ENCODE measurements at regions not wholly inside any gene's neighbourhood (a gene's known extent, or its start where the extent isn't known, plus 50 kb on each side); places are given as distances from the start of the nearest gene placed in this dataset.

DNA sequence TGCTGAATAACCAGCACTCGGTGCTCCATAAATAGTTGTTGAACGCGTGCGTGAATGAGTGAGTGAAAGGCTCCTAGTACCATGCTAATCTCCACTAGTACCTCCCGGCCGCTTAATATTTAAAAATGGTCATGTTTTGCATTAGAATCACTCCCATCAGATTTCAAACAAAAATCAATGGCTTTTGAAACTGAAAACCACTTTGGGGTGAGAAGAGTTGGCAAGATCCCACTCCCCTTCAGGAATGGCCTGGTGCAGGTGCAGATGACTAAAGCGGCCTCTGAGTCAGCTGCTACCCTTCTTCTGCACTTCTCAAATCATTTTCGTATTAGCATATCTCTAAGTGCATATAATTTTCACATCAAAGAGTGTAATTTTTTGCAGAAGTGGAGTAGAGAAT lies 425.3 kb upstream of the PROK2 start:
- no peaks in the 10 kb centered on the region for H3F3A ChIP-seq (ENCODE audit: insufficient read depth, low read depth)
- DNase-seq, result no peak
- CTCF ChIA-PET, result no interaction called here
- no peak overlapping the region for H3K27ac ChIP-seq
- intact Hi-C loops (cut with micrococcal nuclease; ENCODE audit: unreplicated experiment), result no loop called here
- H3K79me2 ChIP-seq (ENCODE audit: low read depth), result no peaks in the 10 kb centered on the region
- no peaks in the 10 kb centered on the region for H3K4me1 ChIP-seq (replicated peaks; ENCODE audit: insufficient read depth)
- no peaks in the 10 kb centered on the region; the same call in 1 of the 2 replicates for H3K27me3 ChIP-seq (ENCODE audit: insufficient read depth, low read depth)
- no peak overlapping the region for H3K4me2 ChIP-seq
- POLR2A ChIA-PET (ENCODE audit: unreplicated experiment), result no interaction called here
- no peaks in the 10 kb centered on the region for H3K9me2 ChIP-seq (ENCODE audit: insufficient read depth)
- no peaks in the 10 kb centered on the region for H3K36me3 ChIP-seq (ENCODE audit: low read depth)
- BruUV-seq (replicated peaks), result no TSS peak
- no peak overlapping the region for H3K4me3 ChIP-seq
- no peaks in the 10 kb centered on the region for H3K9me3 ChIP-seq (ENCODE audit: insufficient read depth, low read depth)
- H2AFZ ChIP-seq, result no peak overlapping the region
- TF ChIP-seq CTCF (conservative IDR thresholded peaks at IDR 0.05) (no peak), EZH2 (IDR thresholded peaks at IDR 0.05; ENCODE audit: low read depth) (no peak)
- no peaks in the 10 kb centered on the region for H4K20me1 ChIP-seq (ENCODE audit: insufficient read depth)

DNA sequence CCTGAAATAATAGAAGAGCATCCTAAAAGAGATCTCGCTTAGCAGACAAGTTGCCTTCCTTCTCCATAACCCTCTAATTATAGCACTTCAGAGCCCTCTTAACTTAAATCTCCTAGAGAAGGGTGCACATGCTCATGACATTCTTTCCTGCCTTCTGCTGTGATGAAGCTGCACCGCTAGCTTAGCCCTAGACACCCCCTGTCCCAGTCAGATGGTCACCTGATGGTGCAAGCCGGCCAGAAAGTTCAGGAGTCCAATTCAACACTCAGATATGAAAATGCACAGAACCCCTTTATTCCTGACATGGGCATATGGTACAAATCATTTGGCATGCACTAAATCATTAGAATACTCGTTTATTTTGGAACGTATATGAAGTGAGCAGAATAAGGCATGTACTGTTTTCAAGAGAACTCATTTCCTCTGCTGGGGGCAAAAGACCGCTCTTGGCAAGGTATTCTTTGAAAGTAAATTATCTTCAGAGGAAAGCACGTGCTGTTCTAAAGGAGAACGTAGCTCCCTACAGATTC lies 420.4 kb upstream of the PROK2 start:
- TF ChIP-seq CTCF (conservative IDR thresholded peaks at IDR 0.05) (no peak), EZH2 (IDR thresholded peaks at IDR 0.05; ENCODE audit: low read depth) (no peak)
- Histone ChIP-seq H3K79me2 (ENCODE audit: low read depth) (no peaks in the 10 kb centered on the region), H4K20me1 (ENCODE audit: insufficient read depth) (no peaks in the 10 kb centered on the region), H3K27ac (no peak overlapping the region), H3K36me3 (ENCODE audit: low read depth) (no peaks in the 10 kb centered on the region), H2AFZ (no peak overlapping the region), H3K4me1 (replicated peaks; ENCODE audit: insufficient read depth) (no peaks in the 10 kb centered on the region), H3K9me2 (ENCODE audit: insufficient read depth) (no peaks in the 10 kb centered on the region), H3K9me3 (ENCODE audit: insufficient read depth, low read depth) (no peaks in the 10 kb centered on the region), H3F3A (ENCODE audit: insufficient read depth, low read depth) (no peaks in the 10 kb centered on the region), H3K27me3 (ENCODE audit: insufficient read depth, low read depth) (peaks cover 7% of the 10 kb centered on the region; the same call in 1 of the 2 replicates), H3K4me2 (no peak overlapping the region), H3K4me3 (no peak overlapping the region)
- no peak for DNase-seq
- CTCF ChIA-PET, result no interaction called here
- POLR2A ChIA-PET (ENCODE audit: unreplicated experiment), result interaction anchor here (0.7 kb wide), 1 partner anchor 136 kb away, joined by 6 read pairs; no protein-coding TSS in a partner anchor
- intact Hi-C loops (cut with micrococcal nuclease; ENCODE audit: unreplicated experiment), result no loop called here
- no TSS peak for BruUV-seq (replicated peaks)

DNA sequence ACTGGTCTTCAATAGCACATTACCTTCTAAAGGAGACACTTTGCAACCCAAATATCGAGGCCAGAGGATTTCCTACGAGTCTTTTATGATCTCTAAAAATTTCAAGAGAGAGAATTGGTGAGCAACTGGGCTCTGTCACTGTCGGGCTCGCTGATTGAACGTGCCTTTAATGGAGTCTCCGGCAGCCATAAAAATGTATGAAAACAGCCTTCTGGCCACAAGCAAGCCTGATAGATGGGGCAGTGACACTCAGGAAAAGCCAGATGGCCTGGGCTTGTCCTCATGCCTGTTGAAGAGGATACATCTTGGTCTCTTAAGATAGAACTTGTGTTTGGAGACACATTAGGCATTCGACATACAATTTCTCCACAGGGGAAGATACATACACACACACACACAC lies 419.5 kb upstream of the PROK2 start:
- ChIA-PET POLR2A (ENCODE audit: unreplicated experiment) (no interaction called here), CTCF (no interaction called here)
- H3K9me3 ChIP-seq (ENCODE audit: insufficient read depth, low read depth), result no peaks in the 10 kb centered on the region
- DNase-seq, result no peak
- H3F3A ChIP-seq (ENCODE audit: insufficient read depth, low read depth), result no peaks in the 10 kb centered on the region
- peaks cover 7% of the 10 kb centered on the region; the same call in 1 of the 2 replicates for H3K27me3 ChIP-seq (ENCODE audit: insufficient read depth, low read depth)
- H2AFZ ChIP-seq, result no peak overlapping the region
- H3K27ac ChIP-seq, result no peak overlapping the region
- no peaks in the 10 kb centered on the region for H3K36me3 ChIP-seq (ENCODE audit: low read depth)
- no peak overlapping the region for H3K4me3 ChIP-seq
- no peaks in the 10 kb centered on the region for H3K79me2 ChIP-seq (ENCODE audit: low read depth)
- no peaks in the 10 kb centered on the region for H4K20me1 ChIP-seq (ENCODE audit: insufficient read depth)
- TF ChIP-seq EZH2 (IDR thresholded peaks at IDR 0.05; ENCODE audit: low read depth) (no peak), CTCF (conservative IDR thresholded peaks at IDR 0.05) (no peak)
- no peaks in the 10 kb centered on the region for H3K4me1 ChIP-seq (replicated peaks; ENCODE audit: insufficient read depth)
- H3K4me2 ChIP-seq, result no peak overlapping the region
- no TSS peak for BruUV-seq (replicated peaks)
- H3K9me2 ChIP-seq (ENCODE audit: insufficient read depth), result no peaks in the 10 kb centered on the region
- intact Hi-C loops (cut with micrococcal nuclease; ENCODE audit: unreplicated experiment), result no loop called here
